GM19035 (cell line): ENCODE measurements at regions not wholly inside any gene's neighbourhood (a gene's known extent, or its start where the extent isn't known, plus 50 kb on each side); places are given as distances from the start of the nearest gene placed in this dataset.
A peak's percentile ranks its signal among the peaks of the same experiment; 100 is the strongest.

Source experiments
- ATAC-seq: cut with Tn5 transposase; IDR thresholded peaks from one replicate; pipeline ENCODE4 v1.9.1; 2021; ENCODE audit not compliant: unreplicated experiment

GRCh38 chr13:79736356-79736755, 255.4 kb downstream of the NDFIP2 start:
- ATAC-seq = no peak

- ATAC-seq = no peak
These were observed 254.3 kb downstream of the NDFIP2 start for GRCh38 chr13:79735228-79735627.

GRCh38 chr13:79727086-79727485, 246.1 kb downstream of the NDFIP2 start:
- ATAC-seq = no peak

- no peak for ATAC-seq
These were observed 244.9 kb downstream of the NDFIP2 start for GRCh38 chr13:79725841-79726240.

GRCh38 chr13:79724348-79725103, 243.6 kb downstream of the NDFIP2 start:
- no peak for ATAC-seq

- no peak for ATAC-seq
These were observed 242.6 kb downstream of the NDFIP2 start for GRCh38 chr13:79723519-79724024.

GRCh38 chr13:79722885-79723445, 242.0 kb downstream of the NDFIP2 start:
- no peak for ATAC-seq

GRCh38 chr13:79716191-79716590, 235.2 kb downstream of the NDFIP2 start:
- no peak for ATAC-seq

- no peak for ATAC-seq
These were observed 230.7 kb downstream of the NDFIP2 start for GRCh38 chr13:79711631-79712030.

- ATAC-seq = no peak
These were observed 229.4 kb downstream of the NDFIP2 start for GRCh38 chr13:79710376-79710775.

- ATAC-seq = no peak
These were observed 228.5 kb downstream of the NDFIP2 start for GRCh38 chr13:79709471-79709870.

GRCh38 chr13:79703772-79704171, 222.8 kb downstream of the NDFIP2 start:
- ATAC-seq = peak; percentile 87

- ATAC-seq = no peak
These were observed 214.8 kb downstream of the NDFIP2 start for GRCh38 chr13:79695754-79696153.

- ATAC-seq = no peak
These were observed 211.9 kb downstream of the NDFIP2 start for GRCh38 chr13:79692846-79693245.

- ATAC-seq = no peak
These were observed 210.9 kb downstream of the NDFIP2 start for GRCh38 chr13:79691826-79692225.

GRCh38 chr13:79688741-79689140, 207.8 kb downstream of the NDFIP2 start:
- ATAC-seq = no peak

GRCh38 chr13:79686441-79686840, 205.5 kb downstream of the NDFIP2 start:
- no peak for ATAC-seq

- ATAC-seq = no peak
These were observed 203.4 kb downstream of the NDFIP2 start for GRCh38 chr13:79684371-79684770.

- no peak for ATAC-seq
These were observed 201.2 kb downstream of the NDFIP2 start for GRCh38 chr13:79682164-79682563.

GRCh38 chr13:79681069-79681468, 200.1 kb downstream of the NDFIP2 start:
- no peak for ATAC-seq

GRCh38 chr13:79680485-79680884, 199.5 kb downstream of the NDFIP2 start:
- ATAC-seq = no peak

GRCh38 chr13:79679334-79679733, 198.4 kb downstream of the NDFIP2 start:
- peak; percentile 70 for ATAC-seq

- no peak for ATAC-seq
These were observed 197.1 kb downstream of the NDFIP2 start for GRCh38 chr13:79678100-79678499.
